ENCODE measurements at regions not wholly inside any gene's neighbourhood (a gene's known extent, or its start where the extent isn't known, plus 50 kb on each side); places are given as distances from the start of the nearest gene placed in this dataset.

- no peak for TF ChIP-seq SATB2 (CRISPR knock-in tag; IDR thresholded peaks at IDR 0.05)
- no peak for TF ChIP-seq ZNF687 (CRISPR knock-in tag; IDR thresholded peaks at IDR 0.05)
- no peak for TF ChIP-seq ZNF615 (CRISPR knock-in tag; IDR thresholded peaks at IDR 0.05; ENCODE audit: borderline replicate concordance)
- no peak for TF ChIP-seq HNF1A (IDR thresholded peaks at IDR 0.05; ENCODE audit: low read depth)
- no peak for TF ChIP-seq HNF1A (CRISPR knock-in tag; IDR thresholded peaks at IDR 0.05; ENCODE audit: borderline replicate concordance)
- TF ChIP-seq IKZF1 (IDR thresholded peaks at IDR 0.05), result no peak
- TF ChIP-seq GMEB2 (CRISPR knock-in tag; IDR thresholded peaks at IDR 0.05; ENCODE audit: low read depth), result no peak
- TF ChIP-seq TARDBP (CRISPR knock-in tag; IDR thresholded peaks at IDR 0.05), result no peak
- TF ChIP-seq REST (IDR thresholded peaks at IDR 0.05; ENCODE audit: borderline replicate concordance in 1 of 2, low read depth in 1 of 2, low read length in 2 of 2), result no peak
- TF ChIP-seq FOXK2 (IDR thresholded peaks at IDR 0.05), result no peak
- no peak for TF ChIP-seq ZNF781 (CRISPR knock-in tag; IDR thresholded peaks at IDR 0.05; ENCODE audit: borderline replicate concordance, not compliant biosample characterization)
- TF ChIP-seq ZEB1 (IDR thresholded peaks at IDR 0.05; ENCODE audit: insufficient replicate concordance, low read depth), result no peak
These were observed 110.9 kb upstream of the SSTR4 start (continued) for GRCh38 chr20:22924046-22924737.

Measured in HepG2 (cell line).